Neural cell (in vitro differentiated cells): ENCODE measurements at regions not wholly inside any gene's neighbourhood (a gene's known extent, or its start where the extent isn't known, plus 50 kb on each side); places are given as distances from the start of the nearest gene placed in this dataset.

Source experiments
- H2AFZ ChIP-seq: fragments of 200-600, 300-800 bp; sonication (generic), shearing (Covaris generic); 2 replicates; pipeline ENCODE4 v1.6.0; 2014; ENCODE audit warnings: low read depth, mild to moderate bottlenecking, antibody characterized with exemption, low read length, moderate library complexity
- H3F3A ChIP-seq: fragments of 200-600 bp; shearing (Covaris generic); 2 replicates; pipeline ENCODE4 v1.6.1; 2016; ENCODE audit warnings: mild to moderate bottlenecking, moderate library complexity, mixed read lengths, antibody characterized with exemption, low read length; ENCODE audit not compliant: insufficient read depth, poor library complexity, severe bottlenecking
- H3K27ac ChIP-seq: fragments of 200-600, 300-800 bp; sonication (generic), shearing (Covaris generic); 2 replicates; pipeline ENCODE4 v1.5.1; 2014; ENCODE audit warnings: mild to moderate bottlenecking, low read length, moderate library complexity
- H3K27me3 ChIP-seq: fragments of 300-800, 200-600 bp; sonication (generic), shearing (Covaris generic); 2 replicates; pipeline ENCODE4 v1.6.0; 2014; ENCODE audit warnings: mild to moderate bottlenecking, low read depth, low read length, moderate library complexity; ENCODE audit not compliant: insufficient read depth
- H3K36me3 ChIP-seq: fragments of 300-800, 200-600 bp; sonication (generic), shearing (Covaris generic); 2 replicates; pipeline ENCODE4 v1.5.1; 2014; ENCODE audit warnings: mild to moderate bottlenecking, antibody characterized with exemption, low read length, moderate library complexity; ENCODE audit not compliant: insufficient read depth
- H3K4me2 ChIP-seq: fragments of 300-800, 200-600 bp; sonication (generic), shearing (Covaris generic); 2 replicates; pipeline ENCODE4 v1.6.0; 2014; ENCODE audit warnings: mild to moderate bottlenecking, low read length
- H3K4me3 ChIP-seq: fragments of 300-800, 200-600 bp; sonication (generic), shearing (Covaris generic); 2 replicates; pipeline ENCODE4 v1.5.1; 2014; ENCODE audit warnings: mild to moderate bottlenecking, low read length, moderate library complexity
- H3K79me2 ChIP-seq: fragments of 200-600 bp; shearing (Covaris generic); replicated peaks from 2 replicates; pipeline ENCODE4 v1.6.0; 2014; ENCODE audit warnings: mild to moderate bottlenecking, low read length, moderate library complexity; ENCODE audit not compliant: insufficient read depth
- H3K9ac ChIP-seq: fragments of 300-800, 200-600 bp; sonication (generic), shearing (Covaris generic); 2 replicates; pipeline ENCODE4 v1.6.1; 2016; ENCODE audit warnings: mild to moderate bottlenecking, low read length, mixed read lengths
- H3K9me2 ChIP-seq: fragments of 200-600 bp; shearing (Covaris generic); 2 replicates; pipeline ENCODE4 v1.6.1; 2016; ENCODE audit warnings: mild to moderate bottlenecking, low read length, mixed read lengths; ENCODE audit not compliant: insufficient read depth
- H3K9me3 ChIP-seq: fragments of 200-600, 300-800 bp; sonication (generic), shearing (Covaris generic); 2 replicates; pipeline ENCODE4 v1.6.1; 2016; ENCODE audit warnings: mild to moderate bottlenecking, mixed run types, low read length, moderate library complexity, mixed read lengths
- H4K20me1 ChIP-seq: fragments of 200-600 bp; shearing (Covaris generic); 2 replicates; pipeline ENCODE4 v1.6.1; 2016; ENCODE audit warnings: mild to moderate bottlenecking, mixed run types; ENCODE audit not compliant: insufficient read depth
- EP300 ChIP-seq: fragments of 450-650 bp; conservative IDR thresholded peaks from 2 replicates; pipeline ENCODE4 v1.6.1; 2014; ENCODE audit warnings: antibody characterized with exemption, mild to moderate bottlenecking, moderate library complexity; ENCODE audit not compliant: poor library complexity, severe bottlenecking
- EZH2 ChIP-seq: fragments of 200-600, 300-800 bp; shearing (Covaris generic), sonication (generic); IDR thresholded peaks from 2 replicates; pipeline ENCODE4 v1.6.1; 2014; ENCODE audit warnings: antibody characterized with exemption, low read length, borderline replicate concordance, mild to moderate bottlenecking; ENCODE audit not compliant: insufficient read depth, poor library complexity, severe bottlenecking
- MXI1 ChIP-seq: fragments of 450-650 bp; conservative IDR thresholded peaks from 2 replicates; pipeline ENCODE4 v1.6.1; 2014; ENCODE audit warnings: antibody characterized with exemption, mild to moderate bottlenecking; ENCODE audit not compliant: poor library complexity, severe bottlenecking
- POLR2AphosphoS5 ChIP-seq: IDR thresholded peaks from 2 replicates; pipeline ENCODE4 v1.6.1; 2012
- RAD21 ChIP-seq: fragments of 450-650 bp; conservative IDR thresholded peaks from 2 replicates; pipeline ENCODE4 v1.6.1; 2014; ENCODE audit warnings: antibody characterized with exemption, mild to moderate bottlenecking, moderate library complexity
- REST ChIP-seq: IDR thresholded peaks from 2 replicates; pipeline ENCODE4 v1.6.1; 2012; ENCODE audit warnings: borderline replicate concordance
- SMC3 ChIP-seq: fragments of 450-650 bp; conservative IDR thresholded peaks from 2 replicates; pipeline ENCODE4 v1.6.1; 2014; ENCODE audit warnings: antibody characterized with exemption, mild to moderate bottlenecking, moderate library complexity; ENCODE audit not compliant: poor library complexity
- TAF1 ChIP-seq: IDR thresholded peaks from 2 replicates; pipeline ENCODE4 v1.6.1; 2012; ENCODE audit warnings: low read depth
- TF ChIP-seq, protein P1 (sequence below): fragments of 450-650 bp; IDR thresholded peaks from 2 replicates; pipeline ENCODE4 v1.5.1; 2014; ENCODE audit warnings: antibody characterized with exemption, mild to moderate bottlenecking, moderate library complexity; ENCODE audit not compliant: poor library complexity, severe bottlenecking

DNA sequence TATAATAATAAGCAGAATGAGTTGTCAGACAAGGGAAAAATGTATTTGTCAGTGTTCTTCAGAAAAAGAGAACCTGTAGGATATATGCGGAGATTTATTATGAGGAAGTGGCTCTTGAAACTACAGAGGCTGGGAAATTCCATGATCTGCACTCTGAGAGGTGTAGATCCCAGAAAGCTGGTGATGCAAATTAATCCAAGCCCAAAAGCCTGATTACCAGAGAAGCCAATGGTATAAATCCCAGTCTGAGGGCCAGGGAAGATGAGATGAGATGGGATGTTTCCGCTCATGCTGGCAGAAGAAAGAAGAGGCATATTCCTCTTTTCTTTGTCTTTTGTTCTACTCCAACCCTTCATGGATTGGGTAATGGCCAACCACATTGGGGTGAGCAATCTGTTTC, 732.8 kb upstream of the IGFBP3 start:
- H3F3A ChIP-seq, result no peaks in the 10 kb centered on the region
- TF ChIP-seq RAD21 (no peak), SMC3 (no peak), EZH2 (no peak), MXI1 (no peak), TAF1 (no peak), REST (no peak)
- TF ChIP-seq, protein P1, sequence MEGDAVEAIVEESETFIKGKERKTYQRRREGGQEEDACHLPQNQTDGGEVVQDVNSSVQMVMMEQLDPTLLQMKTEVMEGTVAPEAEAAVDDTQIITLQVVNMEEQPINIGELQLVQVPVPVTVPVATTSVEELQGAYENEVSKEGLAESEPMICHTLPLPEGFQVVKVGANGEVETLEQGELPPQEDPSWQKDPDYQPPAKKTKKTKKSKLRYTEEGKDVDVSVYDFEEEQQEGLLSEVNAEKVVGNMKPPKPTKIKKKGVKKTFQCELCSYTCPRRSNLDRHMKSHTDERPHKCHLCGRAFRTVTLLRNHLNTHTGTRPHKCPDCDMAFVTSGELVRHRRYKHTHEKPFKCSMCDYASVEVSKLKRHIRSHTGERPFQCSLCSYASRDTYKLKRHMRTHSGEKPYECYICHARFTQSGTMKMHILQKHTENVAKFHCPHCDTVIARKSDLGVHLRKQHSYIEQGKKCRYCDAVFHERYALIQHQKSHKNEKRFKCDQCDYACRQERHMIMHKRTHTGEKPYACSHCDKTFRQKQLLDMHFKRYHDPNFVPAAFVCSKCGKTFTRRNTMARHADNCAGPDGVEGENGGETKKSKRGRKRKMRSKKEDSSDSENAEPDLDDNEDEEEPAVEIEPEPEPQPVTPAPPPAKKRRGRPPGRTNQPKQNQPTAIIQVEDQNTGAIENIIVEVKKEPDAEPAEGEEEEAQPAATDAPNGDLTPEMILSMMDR, result no peak
- no peaks in the 10 kb centered on the region for H3K9me2 ChIP-seq
- no peaks in the 10 kb centered on the region for H3K36me3 ChIP-seq
- no peak overlapping the region for H3K9ac ChIP-seq
- no peaks in the 10 kb centered on the region for H3K27me3 ChIP-seq
- H3K27ac ChIP-seq, result no peak overlapping the region
- H3K9me3 ChIP-seq, result no peaks in the 10 kb centered on the region
- H2AFZ ChIP-seq, result no peak overlapping the region
- no peak overlapping the region for H3K4me3 ChIP-seq
- H3K4me2 ChIP-seq, result no peak overlapping the region
- no peaks in the 10 kb centered on the region for H4K20me1 ChIP-seq
- H3K79me2 ChIP-seq, result no peaks in the 10 kb centered on the region

DNA sequence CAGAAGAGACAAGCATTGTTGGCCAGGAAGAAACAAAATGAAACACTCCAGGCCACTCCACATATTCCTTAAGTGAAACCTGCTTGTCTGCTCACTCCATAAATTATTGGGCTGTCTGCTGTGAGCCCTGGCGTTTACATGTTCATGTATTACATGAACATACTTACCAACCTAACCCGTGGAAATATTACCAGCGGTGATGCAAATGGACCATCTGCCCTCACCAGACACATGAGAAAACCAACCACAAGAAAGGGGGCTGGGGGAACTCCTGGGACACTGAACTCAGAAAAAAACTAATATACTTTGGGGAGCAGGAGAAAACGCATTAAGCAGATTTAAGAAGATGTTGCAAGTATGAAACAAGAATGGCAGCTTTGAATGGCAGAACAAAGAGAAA, 731.2 kb upstream of the IGFBP3 start:
- H3K27me3 ChIP-seq, result no peaks in the 10 kb centered on the region
- no peak overlapping the region for H3K9ac ChIP-seq
- H2AFZ ChIP-seq, result no peak overlapping the region
- no peaks in the 10 kb centered on the region for H3K79me2 ChIP-seq
- H3K9me3 ChIP-seq, result no peaks in the 10 kb centered on the region
- H3K4me3 ChIP-seq, result no peak overlapping the region
- H3F3A ChIP-seq, result no peaks in the 10 kb centered on the region
- H3K36me3 ChIP-seq, result no peaks in the 10 kb centered on the region
- no peak for TF ChIP-seq POLR2AphosphoS5
- TF ChIP-seq, protein P1, result no peak
- TF ChIP-seq EP300, result no peak
- TF ChIP-seq MXI1, result no peak
- no peak for TF ChIP-seq REST
- no peak for TF ChIP-seq RAD21
- TF ChIP-seq EZH2, result no peak
- no peak overlapping the region for H3K27ac ChIP-seq
- H3K9me2 ChIP-seq, result no peaks in the 10 kb centered on the region
- H3K4me2 ChIP-seq, result no peak overlapping the region
- H4K20me1 ChIP-seq, result no peaks in the 10 kb centered on the region
